H1 (cell line): ENCODE measurements at regions not wholly inside any gene's neighbourhood (a gene's known extent, or its start where the extent isn't known, plus 50 kb on each side); places are given as distances from the start of the nearest gene placed in this dataset.

Experiments
- BACH1 ChIP-seq: IDR thresholded peaks from 2 replicates; pipeline ENCODE4 v1.6.1; 2012; ENCODE audit warnings: low read length, improper control_type of control experiment
- CHD7 ChIP-seq: fragments of 300-600 bp; sonication (generic); IDR thresholded peaks from 2 replicates; pipeline ENCODE4 v1.7.1; 2012; ENCODE audit warnings: low read length, moderate library complexity, mild to moderate bottlenecking, inconsistent platforms; ENCODE audit not compliant: insufficient replicate concordance

- TF ChIP-seq CHD7 (no peak), BACH1 (no peak)
- TF ChIP-seq, all 59 proteins: peak for 0
These were observed 188.6 kb downstream of the STK31 start (continued) for GRCh38 chr7:23898619-23899018.
